Activated CD4-positive, alpha-beta T cell treated with anti-CD3 and anti-CD28 coated beads, Interleukin-2, amount 10 ng/mL, durations not matched to agents 24 days and 14 days (primary cell): ENCODE measurements at regions not wholly inside any gene's neighbourhood (a gene's known extent, or its start where the extent isn't known, plus 50 kb on each side); places are given as distances from the start of the nearest gene placed in this dataset.

ENCODE experiments used
- DNase-seq: peaks from one replicate; pipeline ENCODE4 v3.0.0; 2022
- H3K27ac Mint-ChIP-seq: one replicate; pipeline ENCODE4 v1.8.0; 2022; ENCODE audit warnings: mild to moderate bottlenecking, mixed read lengths
- H3K27me3 Mint-ChIP-seq: one replicate; pipeline ENCODE4 v1.8.0; 2022; ENCODE audit warnings: mixed read lengths
- H3K36me3 Mint-ChIP-seq: one replicate; pipeline ENCODE4 v1.8.0; 2022; ENCODE audit warnings: low read depth, mild to moderate bottlenecking, mixed read lengths
- H3K4me1 Mint-ChIP-seq: one replicate; pipeline ENCODE4 v1.8.0; 2021; ENCODE audit warnings: mixed read lengths
- H3K4me3 Mint-ChIP-seq: one replicate; pipeline ENCODE4 v1.8.0; 2022; ENCODE audit warnings: mild to moderate bottlenecking, moderate library complexity, mixed read lengths
- H3K9me3 Mint-ChIP-seq: one replicate; pipeline ENCODE4 v1.8.0; 2021; ENCODE audit warnings: mixed read lengths
- intact Hi-C: fragments of 100-400 bp; cut with micrococcal nuclease; formaldehyde crosslinking; loops from one replicate; pipeline ENCODE4 v1.15.1; 2023

DNA sequence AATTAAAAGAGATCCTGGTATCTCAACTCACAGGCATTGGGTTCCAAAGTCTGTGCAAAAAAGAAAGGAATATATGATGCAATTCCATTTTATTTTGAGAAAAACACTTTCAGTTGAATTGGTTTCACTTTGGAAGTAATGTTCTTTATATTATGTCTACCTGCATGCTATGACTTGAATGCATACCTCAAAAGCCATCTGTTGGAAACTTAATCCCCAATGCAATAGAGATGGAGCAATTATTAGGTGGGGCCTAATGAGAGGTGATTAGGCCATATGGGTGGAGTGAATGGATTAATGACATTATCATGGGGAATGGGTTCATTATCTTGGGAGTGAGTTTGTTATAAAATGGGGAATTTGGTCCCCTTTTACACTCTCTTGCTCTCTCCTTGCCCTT lies 293.3 kb downstream of the CSNK1G3 start:
- DNase-seq, result no peak
- Mint-ChIP-seq H3K36me3 (no peaks in the 10 kb centered on the region), H3K27ac (no peak overlapping the region), H3K4me3 (no peak overlapping the region), H3K4me1 (no peaks in the 10 kb centered on the region), H3K9me3 (no peaks in the 10 kb centered on the region), H3K27me3 (no peaks in the 10 kb centered on the region)
- intact Hi-C loops, result no loop called here

DNA sequence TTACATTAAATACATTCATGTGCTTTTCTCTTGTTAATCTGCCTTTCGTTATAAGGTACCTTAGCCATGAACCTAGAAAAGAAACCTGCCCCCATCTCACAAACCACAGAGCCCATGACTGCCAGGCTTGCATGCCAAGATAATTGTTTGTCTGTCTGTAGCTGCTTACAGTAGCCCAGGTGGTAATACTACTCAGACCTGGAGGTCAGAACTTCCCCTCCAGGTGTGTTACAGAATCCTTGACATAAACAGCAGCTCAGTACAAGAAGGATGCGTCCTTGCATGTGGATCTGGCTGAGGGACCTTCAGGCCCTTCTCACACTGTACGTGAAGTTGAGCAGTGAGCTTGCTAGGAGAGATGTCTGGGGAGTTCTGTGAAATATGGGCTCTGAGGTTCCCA lies 291.4 kb downstream of the CSNK1G3 start:
- Mint-ChIP-seq H3K4me3 (no peak overlapping the region), H3K27me3 (no peaks in the 10 kb centered on the region), H3K9me3 (no peaks in the 10 kb centered on the region), H3K4me1 (no peaks in the 10 kb centered on the region), H3K36me3 (no peaks in the 10 kb centered on the region), H3K27ac (no peak overlapping the region)
- DNase-seq, result no peak
- intact Hi-C loops, result no loop called here

DNA sequence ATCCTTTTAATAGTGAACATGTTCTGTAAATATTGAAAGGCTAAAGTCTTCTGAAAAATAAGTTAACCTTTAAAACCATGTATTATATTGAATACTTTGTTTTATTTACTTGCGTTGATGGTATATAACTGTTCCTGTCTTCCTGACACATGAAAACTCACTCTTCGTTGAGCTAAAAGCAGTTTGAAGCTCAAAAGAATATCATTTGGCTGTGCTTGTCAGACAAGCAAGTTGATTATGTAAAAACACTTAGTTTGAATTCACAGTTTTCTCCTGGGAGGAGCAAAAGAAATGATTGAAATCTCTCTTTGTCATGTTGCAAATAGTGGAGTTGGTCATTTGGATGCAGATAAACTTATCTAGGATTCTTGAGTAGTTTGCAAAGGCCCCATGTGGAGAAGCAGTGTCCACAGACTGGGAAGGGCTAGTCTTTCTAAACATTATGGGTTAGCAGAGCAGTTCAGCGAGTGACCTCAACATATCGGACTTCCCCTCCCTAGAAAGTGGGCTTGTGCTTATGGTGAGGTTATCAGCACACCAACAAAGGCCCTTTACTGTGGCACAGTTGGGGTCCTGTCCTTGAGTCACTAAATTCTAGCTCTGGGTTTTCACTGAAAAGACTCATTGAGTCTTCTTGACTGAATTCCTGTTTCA lies 290.4 kb downstream of the CSNK1G3 start:
- Mint-ChIP-seq H3K9me3 (no peaks in the 10 kb centered on the region), H3K36me3 (no peaks in the 10 kb centered on the region), H3K4me3 (no peak overlapping the region), H3K4me1 (no peaks in the 10 kb centered on the region), H3K27me3 (no peaks in the 10 kb centered on the region), H3K27ac (no peak overlapping the region)
- intact Hi-C loops, result no loop called here
- no peak for DNase-seq

DNA sequence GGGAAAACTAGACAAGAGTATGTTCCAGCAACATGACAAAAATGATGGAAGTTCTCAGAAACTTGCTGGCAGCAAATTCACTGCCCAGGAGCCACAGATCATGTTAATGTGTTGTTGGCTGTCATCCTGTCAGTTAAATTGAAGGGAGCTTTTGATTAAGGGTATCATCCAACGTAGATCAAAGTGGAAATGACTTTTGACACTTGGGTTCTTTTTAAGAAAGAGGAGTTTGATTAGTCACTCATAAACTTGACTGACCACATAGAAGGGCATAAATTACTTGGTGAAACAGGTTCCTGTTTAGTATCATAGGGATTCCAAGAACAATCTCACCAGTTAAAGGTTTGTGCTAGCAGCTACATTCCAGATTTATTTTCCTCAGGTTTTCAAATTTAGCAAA lies 288.7 kb downstream of the CSNK1G3 start:
- no peak overlapping the region for H3K4me3 Mint-ChIP-seq
- H3K4me1 Mint-ChIP-seq, result no peaks in the 10 kb centered on the region
- intact Hi-C loops, result no loop called here
- H3K27ac Mint-ChIP-seq, result no peak overlapping the region
- H3K9me3 Mint-ChIP-seq, result no peaks in the 10 kb centered on the region
- no peak for DNase-seq
- no peaks in the 10 kb centered on the region for H3K36me3 Mint-ChIP-seq
- H3K27me3 Mint-ChIP-seq, result no peaks in the 10 kb centered on the region

DNA sequence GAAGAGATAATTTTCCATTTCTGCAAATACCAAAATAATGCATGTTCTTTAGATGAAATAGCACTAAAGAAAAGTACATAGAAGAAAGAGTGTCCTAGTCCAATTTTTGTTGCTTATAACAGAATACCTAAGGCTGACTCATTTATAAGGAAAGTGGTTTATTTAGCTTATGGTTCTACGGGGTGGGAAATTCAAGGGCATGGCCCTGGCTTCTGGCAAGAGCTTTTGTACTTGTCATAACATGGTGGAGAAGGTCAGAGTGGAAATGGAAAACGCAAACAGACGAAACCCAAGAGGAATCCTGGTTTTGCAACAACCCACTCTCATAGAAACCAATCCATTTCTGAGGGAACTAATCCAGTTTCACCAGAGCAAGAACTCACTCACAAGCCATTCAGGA lies 283.7 kb downstream of the CSNK1G3 start:
- no peaks in the 10 kb centered on the region for H3K36me3 Mint-ChIP-seq
- H3K4me1 Mint-ChIP-seq, result no peaks in the 10 kb centered on the region
- no peaks in the 10 kb centered on the region for H3K9me3 Mint-ChIP-seq
- DNase-seq, result no peak
- no peak overlapping the region for H3K4me3 Mint-ChIP-seq
- H3K27me3 Mint-ChIP-seq, result no peaks in the 10 kb centered on the region
- no peak overlapping the region for H3K27ac Mint-ChIP-seq
- intact Hi-C loops, result no loop called here

DNA sequence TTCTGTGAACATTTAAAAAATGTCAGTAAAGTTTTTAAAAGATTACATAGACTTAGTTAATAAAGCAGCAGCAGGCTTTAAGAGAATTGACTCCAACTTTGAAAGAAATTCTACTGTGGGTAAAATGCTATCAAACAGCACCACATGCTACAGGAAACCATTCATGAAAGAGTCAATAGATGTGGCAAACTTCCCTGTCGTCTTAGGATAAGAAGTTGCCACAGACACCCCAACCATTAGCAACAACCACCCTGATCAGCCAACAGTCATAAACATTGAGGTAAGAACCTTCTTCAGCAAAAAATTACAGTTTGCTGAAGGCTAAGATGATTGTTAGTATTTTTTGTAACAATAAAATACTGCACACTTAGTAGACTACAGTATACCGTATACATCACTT lies 278.2 kb downstream of the CSNK1G3 start:
- no peaks in the 10 kb centered on the region for H3K9me3 Mint-ChIP-seq
- H3K4me1 Mint-ChIP-seq, result no peaks in the 10 kb centered on the region
- H3K36me3 Mint-ChIP-seq, result no peaks in the 10 kb centered on the region
- no peak for DNase-seq
- H3K27me3 Mint-ChIP-seq, result no peaks in the 10 kb centered on the region
- H3K27ac Mint-ChIP-seq, result no peak overlapping the region
- intact Hi-C loops, result no loop called here
- no peak overlapping the region for H3K4me3 Mint-ChIP-seq

DNA sequence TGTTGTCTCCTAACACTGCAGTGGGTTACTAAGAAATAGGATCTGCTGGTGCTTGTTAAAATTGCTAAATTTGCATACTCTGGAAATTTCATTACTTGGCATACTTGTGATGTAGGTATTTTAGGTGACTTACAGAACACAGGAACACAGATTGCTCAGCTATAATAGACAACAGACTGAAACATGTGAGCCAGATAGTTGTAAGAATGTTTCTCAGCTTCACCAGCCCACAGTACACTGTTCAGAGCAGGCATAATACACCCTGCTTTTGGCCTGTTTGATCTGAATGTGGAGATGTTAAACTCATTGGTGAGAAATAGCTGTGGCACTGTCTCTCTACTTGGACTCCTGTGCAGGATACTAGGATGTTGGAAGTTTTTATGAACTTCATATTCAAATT lies 275.7 kb downstream of the CSNK1G3 start:
- H3K4me1 Mint-ChIP-seq, result no peaks in the 10 kb centered on the region

DNA sequence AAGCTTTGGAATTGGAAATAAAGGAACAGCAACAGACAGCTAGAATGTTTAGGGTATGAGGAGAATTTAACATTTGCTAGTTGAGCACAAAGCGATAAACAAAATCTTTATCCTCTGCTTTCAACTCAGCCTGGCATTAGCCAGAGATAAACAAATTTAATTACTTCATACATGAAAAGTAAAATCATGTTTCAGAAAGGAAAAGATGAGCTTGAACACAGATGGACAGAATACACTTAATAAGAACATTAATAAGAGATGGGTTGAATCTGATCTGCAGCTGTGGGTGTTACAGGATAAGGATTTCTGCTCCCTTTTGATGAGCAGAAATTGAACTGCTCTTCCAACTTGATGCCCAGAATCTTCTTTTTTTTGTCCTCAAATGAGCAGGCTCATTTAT lies 275.2 kb downstream of the CSNK1G3 start:
- no peak for DNase-seq
- Mint-ChIP-seq H3K27me3 (no peaks in the 10 kb centered on the region), H3K4me1 (no peaks in the 10 kb centered on the region), H3K27ac (no peak overlapping the region), H3K4me3 (no peak overlapping the region), H3K9me3 (no peaks in the 10 kb centered on the region), H3K36me3 (no peaks in the 10 kb centered on the region)
- intact Hi-C loops, result no loop called here

More for the DNA sequence above, 275.7 kb downstream of the CSNK1G3 start:
- Mint-ChIP-seq H3K4me3 (no peak overlapping the region), H3K9me3 (no peaks in the 10 kb centered on the region), H3K27ac (no peak overlapping the region), H3K36me3 (no peaks in the 10 kb centered on the region), H3K27me3 (no peaks in the 10 kb centered on the region)
- intact Hi-C loops, result no loop called here
- DNase-seq, result no peak

DNA sequence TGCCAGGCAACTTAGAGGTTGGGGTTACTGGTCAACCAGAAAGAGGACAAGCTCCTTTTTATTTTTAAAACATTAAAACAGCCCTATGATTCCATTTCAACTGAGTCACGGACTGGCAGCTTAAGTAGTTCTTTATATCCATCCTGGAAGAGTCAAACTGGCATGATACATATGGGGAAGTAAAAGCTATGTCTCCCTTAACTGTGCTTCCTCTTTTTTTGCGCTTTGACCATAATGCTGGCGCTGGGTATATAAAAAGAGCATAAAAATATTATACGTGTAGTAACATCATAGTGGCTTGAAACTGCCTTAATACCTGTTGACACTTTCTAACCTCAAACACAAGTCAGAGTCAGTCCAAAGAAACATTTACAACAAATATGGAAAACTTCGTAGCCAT lies 274.4 kb downstream of the CSNK1G3 start:
- H3K4me1 Mint-ChIP-seq, result no peaks in the 10 kb centered on the region
- no peak overlapping the region for H3K27ac Mint-ChIP-seq
- H3K27me3 Mint-ChIP-seq, result no peaks in the 10 kb centered on the region
- no peaks in the 10 kb centered on the region for H3K36me3 Mint-ChIP-seq
- DNase-seq, result no peak
- intact Hi-C loops, result no loop called here
- no peaks in the 10 kb centered on the region for H3K9me3 Mint-ChIP-seq
- H3K4me3 Mint-ChIP-seq, result no peak overlapping the region

DNA sequence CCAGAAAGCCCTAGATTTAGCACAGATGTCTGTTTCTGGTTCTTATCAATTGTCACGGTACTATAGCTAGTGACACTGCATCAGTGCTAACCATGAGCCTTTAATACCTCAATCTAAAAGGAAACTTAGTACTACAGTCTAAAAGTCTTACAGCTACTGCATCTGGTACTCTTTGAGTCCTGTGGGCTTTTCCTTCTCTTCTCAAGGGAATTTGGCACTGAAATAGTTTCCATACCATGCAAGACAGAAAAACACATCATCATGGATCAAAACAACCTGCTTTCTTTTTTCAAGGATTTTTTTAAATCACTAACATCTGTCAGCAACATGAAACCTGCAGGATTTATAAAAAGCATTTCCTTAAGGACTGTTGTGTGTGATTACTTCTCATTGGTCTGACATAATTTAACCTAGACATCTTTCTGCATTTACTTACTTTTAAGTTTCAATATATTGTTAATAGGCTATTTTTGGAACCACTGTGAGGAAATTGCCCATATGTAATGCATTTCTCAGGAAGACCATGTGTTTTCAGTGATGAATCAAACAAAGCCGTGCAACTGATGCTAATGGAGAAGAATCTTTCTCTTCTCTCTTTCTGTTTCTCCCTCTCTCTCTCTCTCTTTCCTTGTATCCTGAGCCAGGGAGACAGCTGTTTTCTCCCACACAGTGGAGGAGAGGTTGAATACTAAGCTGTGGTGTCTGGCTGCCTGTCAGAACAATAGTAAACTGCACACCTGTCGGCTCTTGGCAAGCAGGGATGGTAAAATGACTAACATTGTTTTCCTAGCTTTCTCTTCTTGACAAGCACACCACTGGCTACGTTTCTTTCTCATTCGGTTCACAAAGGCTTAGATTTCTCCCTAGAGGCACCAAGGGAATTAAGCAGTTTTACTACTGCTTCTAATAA lies 273.4 kb downstream of the CSNK1G3 start:
- H3K36me3 Mint-ChIP-seq, result no peaks in the 10 kb centered on the region
- no peak for DNase-seq

DNA sequence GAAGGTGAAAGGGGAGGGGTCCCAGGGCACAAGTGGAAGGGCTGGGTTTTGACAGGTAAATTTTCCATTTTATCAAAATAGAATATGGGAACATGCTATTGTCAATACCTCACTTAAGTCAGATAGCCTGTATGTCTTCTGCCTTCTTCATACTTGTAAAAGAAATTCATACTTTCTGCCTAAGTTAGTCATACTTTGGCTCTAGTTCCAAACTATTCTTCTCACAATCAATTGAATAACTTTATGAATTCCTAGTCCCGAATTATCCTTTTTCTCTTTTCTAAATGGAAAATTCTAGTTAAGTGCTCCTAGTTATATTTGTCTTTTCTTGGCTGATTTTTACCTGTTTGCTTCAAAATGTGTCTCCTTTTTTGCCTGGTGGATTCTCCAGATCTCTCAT lies 271.4 kb downstream of the CSNK1G3 start:
- H3K4me1 Mint-ChIP-seq, result no peaks in the 10 kb centered on the region
- no peaks in the 10 kb centered on the region for H3K36me3 Mint-ChIP-seq
- intact Hi-C loops, result no loop called here
- H3K4me3 Mint-ChIP-seq, result no peak overlapping the region
- H3K9me3 Mint-ChIP-seq, result no peaks in the 10 kb centered on the region
- H3K27me3 Mint-ChIP-seq, result no peaks in the 10 kb centered on the region
- H3K27ac Mint-ChIP-seq, result no peak overlapping the region
- DNase-seq, result no peak

More for the DNA sequence above, 273.4 kb downstream of the CSNK1G3 start:
- Mint-ChIP-seq H3K4me1 (no peaks in the 10 kb centered on the region), H3K9me3 (no peaks in the 10 kb centered on the region), H3K27me3 (no peaks in the 10 kb centered on the region), H3K4me3 (no peak overlapping the region), H3K27ac (no peak overlapping the region)
- intact Hi-C loops, result no loop called here

DNA sequence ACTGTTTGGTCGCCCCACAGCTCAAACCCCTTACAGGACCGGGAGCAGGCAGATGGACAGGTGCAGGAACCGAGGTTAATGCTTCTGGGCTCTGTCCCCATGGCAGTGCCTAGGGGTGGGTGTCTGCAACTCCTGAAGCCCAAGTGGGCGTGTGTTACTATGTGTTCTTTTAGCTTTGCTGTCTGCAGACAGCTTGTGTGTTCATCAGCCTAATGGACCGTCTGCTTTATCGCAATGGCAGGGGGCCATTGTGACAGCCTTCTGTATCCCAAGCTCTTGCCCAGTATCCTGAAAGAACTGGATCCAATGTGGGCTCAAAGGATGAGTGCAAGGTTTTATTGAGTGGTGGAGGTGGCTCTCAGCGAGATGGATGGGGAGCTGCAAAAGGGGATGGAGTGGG lies 266.7 kb downstream of the CSNK1G3 start:
- H3K4me3 Mint-ChIP-seq, result no peak overlapping the region
- H3K9me3 Mint-ChIP-seq, result no peaks in the 10 kb centered on the region
- no peak overlapping the region for H3K27ac Mint-ChIP-seq
- DNase-seq, result no peak
- no peaks in the 10 kb centered on the region for H3K27me3 Mint-ChIP-seq
- intact Hi-C loops, result no loop called here
- H3K4me1 Mint-ChIP-seq, result no peaks in the 10 kb centered on the region
- no peaks in the 10 kb centered on the region for H3K36me3 Mint-ChIP-seq

DNA sequence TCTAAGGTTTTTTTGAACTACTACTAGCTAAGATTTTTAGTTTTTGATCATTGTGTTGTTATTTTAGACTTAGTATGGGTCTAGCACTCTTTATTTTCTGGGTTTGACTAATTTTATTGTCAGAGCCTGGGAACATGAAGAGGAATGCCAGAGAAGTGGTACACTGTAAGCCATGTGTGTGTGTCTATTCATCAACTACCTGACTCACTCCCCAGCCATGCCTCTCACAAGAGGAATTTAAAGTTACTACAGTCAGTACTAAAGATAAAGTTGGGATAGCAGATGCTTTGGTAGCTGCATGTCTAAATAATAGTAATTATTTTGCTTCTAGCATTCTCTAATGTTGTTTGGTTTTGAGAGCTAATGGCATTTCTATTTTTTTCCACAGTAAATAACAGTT lies 264.8 kb downstream of the CSNK1G3 start:
- H3K27me3 Mint-ChIP-seq, result no peaks in the 10 kb centered on the region
- no peaks in the 10 kb centered on the region for H3K9me3 Mint-ChIP-seq
- no peaks in the 10 kb centered on the region for H3K36me3 Mint-ChIP-seq
- no peak overlapping the region for H3K27ac Mint-ChIP-seq
- intact Hi-C loops, result no loop called here
- DNase-seq, result no peak
- no peak overlapping the region for H3K4me3 Mint-ChIP-seq
- no peaks in the 10 kb centered on the region for H3K4me1 Mint-ChIP-seq

DNA sequence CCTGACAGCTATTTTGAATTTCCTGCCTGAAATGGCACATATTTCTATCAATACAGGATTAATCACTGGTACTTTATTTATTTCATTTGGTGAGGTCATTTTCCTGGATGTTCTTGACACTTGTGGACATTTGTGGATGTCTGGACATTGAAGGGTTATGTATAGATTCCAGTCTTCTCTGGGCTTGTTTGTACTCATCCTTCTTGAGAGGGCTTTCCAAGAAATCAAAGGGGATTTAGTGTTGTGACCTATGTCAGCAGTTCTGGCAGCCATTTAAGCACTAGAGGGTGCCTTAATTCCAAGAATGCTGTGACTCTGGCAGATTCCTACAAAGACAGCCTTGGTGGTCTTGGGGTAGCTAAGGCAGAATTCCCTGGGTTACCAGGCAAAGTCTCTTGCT lies 259.7 kb downstream of the CSNK1G3 start:
- H3K9me3 Mint-ChIP-seq, result no peaks in the 10 kb centered on the region
- H3K4me3 Mint-ChIP-seq, result no peak overlapping the region
- intact Hi-C loops, result no loop called here
- DNase-seq, result no peak
- no peak overlapping the region for H3K27ac Mint-ChIP-seq
- H3K4me1 Mint-ChIP-seq, result no peaks in the 10 kb centered on the region
- H3K36me3 Mint-ChIP-seq, result no peaks in the 10 kb centered on the region
- H3K27me3 Mint-ChIP-seq, result no peaks in the 10 kb centered on the region
